Astrocyte of the spinal cord (primary cell): ENCODE measurements at regions not wholly inside any gene's neighbourhood (a gene's known extent, or its start where the extent isn't known, plus 50 kb on each side); places are given as distances from the start of the nearest gene placed in this dataset.

Source experiments
- DNase-seq: peaks from one replicate; pipeline ENCODE4 v3.0.0; 2011; ENCODE audit warnings: low read depth, low spot score
- H3K4me3 ChIP-seq: 2 replicates; pipeline ENCODE4 v1.5.1; 2011; ENCODE audit warnings: low read depth, mild to moderate bottlenecking, low read length, moderate library complexity
- in situ Hi-C: cut with HindIII; loops from 2 replicates; pipeline ENCODE4 v1.10.0; 2017; ENCODE audit warnings: low sequenced_read_pairs
- TF ChIP-seq, protein P1 (sequence below): IDR thresholded peaks from 2 replicates; pipeline ENCODE4 v1.5.1; 2012; ENCODE audit warnings: low read depth, mild to moderate bottlenecking, low read length, inconsistent platforms

DNA sequence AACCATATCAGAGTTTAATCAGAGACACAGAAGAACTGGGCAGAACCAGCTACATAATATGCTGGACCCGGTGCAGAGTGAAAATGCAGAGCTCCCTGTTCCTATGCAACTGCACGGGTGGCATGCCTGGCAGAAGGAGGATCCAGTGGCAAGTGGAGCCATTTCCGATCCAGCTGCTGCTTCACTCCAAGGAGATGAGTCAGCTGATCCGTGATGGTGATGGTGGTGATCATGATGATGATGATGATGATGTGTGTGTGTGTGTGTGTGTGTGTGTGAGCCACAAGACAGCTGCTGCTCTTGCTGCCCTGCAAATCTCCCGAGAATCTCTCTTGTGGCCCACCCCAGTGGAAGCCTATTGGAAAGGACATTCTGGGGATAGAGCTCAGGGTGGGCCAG lies 133.0 kb downstream of the URB2 start:
- DNase-seq: peak; percentile 28
- in situ Hi-C loops: no loop called here
- no peak overlapping the region for H3K4me3 ChIP-seq
- TF ChIP-seq, protein P1, sequence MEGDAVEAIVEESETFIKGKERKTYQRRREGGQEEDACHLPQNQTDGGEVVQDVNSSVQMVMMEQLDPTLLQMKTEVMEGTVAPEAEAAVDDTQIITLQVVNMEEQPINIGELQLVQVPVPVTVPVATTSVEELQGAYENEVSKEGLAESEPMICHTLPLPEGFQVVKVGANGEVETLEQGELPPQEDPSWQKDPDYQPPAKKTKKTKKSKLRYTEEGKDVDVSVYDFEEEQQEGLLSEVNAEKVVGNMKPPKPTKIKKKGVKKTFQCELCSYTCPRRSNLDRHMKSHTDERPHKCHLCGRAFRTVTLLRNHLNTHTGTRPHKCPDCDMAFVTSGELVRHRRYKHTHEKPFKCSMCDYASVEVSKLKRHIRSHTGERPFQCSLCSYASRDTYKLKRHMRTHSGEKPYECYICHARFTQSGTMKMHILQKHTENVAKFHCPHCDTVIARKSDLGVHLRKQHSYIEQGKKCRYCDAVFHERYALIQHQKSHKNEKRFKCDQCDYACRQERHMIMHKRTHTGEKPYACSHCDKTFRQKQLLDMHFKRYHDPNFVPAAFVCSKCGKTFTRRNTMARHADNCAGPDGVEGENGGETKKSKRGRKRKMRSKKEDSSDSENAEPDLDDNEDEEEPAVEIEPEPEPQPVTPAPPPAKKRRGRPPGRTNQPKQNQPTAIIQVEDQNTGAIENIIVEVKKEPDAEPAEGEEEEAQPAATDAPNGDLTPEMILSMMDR: no peak

- TF ChIP-seq, protein P1: no peak
- H3K4me3 ChIP-seq: no peak overlapping the region
- in situ Hi-C loops: no loop called here
- DNase-seq: no peak
These were observed 133.5 kb downstream of the URB2 start for GRCh38 chr1:229759586-229759985.

DNA sequence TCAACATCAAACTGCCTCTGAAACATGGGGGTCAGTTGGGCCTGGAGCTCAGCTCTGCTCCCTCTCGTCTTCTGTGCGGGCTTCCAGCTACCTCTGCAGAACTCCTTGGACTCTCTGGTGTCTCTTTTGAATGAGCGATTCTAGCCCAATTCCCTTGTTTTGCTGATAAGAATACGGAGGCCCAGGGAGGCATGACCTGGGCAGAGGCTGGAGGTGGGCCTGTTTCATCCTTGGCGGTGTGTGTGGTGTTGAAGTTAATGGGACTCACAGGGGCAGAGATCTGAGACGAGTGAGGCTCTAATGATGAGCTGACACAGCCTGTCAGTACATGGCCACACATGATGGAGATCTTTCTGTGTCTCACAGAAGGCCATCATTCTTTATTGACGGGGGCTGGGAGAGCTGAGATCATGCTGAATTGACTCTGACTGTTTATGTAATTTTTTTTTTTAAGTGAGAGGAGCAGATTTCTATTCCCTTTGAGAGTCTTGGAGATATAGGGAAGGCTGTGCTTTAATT lies 134.5 kb downstream of the URB2 start:
- H3K4me3 ChIP-seq: no peak overlapping the region
- in situ Hi-C loops: no loop called here
- no peak for DNase-seq
- TF ChIP-seq, protein P1: no peak

DNA sequence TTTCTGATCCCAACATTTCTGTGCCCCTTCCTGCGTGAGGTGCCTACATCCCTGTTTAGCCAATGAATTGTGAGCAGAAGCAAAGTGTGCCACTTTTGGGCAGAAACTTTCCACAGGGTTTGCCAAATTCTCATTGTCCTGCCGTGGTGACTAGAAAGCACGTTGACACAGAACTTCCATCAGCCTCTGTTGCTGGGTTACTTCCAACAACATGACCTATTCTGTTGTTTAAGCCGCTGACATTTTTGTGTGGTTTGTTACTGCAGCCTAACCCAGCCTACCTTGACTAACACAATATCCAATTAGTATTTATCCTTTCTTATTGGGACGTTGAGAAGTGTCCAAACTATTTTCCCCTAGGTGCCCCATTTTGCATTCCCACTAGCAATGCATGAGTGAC lies 136.8 kb downstream of the URB2 start:
- TF ChIP-seq, protein P1: no peak
- in situ Hi-C loops: no loop called here
- DNase-seq: no peak
- no peak overlapping the region for H3K4me3 ChIP-seq

- DNase-seq: no peak
- H3K4me3 ChIP-seq: no peak overlapping the region
- TF ChIP-seq, protein P1: no peak
- in situ Hi-C loops: no loop called here
These were observed 142.2 kb downstream of the URB2 start for GRCh38 chr1:229768232-229768631.

- DNase-seq: no peak
- TF ChIP-seq, protein P1: no peak
- H3K4me3 ChIP-seq: no peak overlapping the region
- in situ Hi-C loops: no loop called here
These were observed 143.0 kb downstream of the URB2 start for GRCh38 chr1:229769006-229769405.

DNA sequence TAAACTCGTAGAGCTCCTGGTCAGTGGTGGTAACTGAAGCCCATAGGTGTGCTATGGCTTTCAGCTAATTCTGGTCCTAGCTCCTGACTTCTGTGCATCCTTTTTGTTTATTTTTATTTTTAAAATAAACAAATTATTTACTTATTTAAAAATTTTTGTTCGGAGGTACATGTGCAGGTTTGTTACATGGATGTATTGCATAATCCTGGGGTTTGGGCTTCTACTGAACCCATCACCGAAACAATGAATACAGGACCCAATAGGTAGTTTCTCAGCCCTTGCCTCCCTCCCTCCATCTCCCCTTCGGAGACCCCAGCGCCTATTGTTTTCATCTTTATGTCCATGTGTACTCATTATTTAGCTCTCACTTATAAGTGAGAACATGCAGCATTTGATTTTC lies 143.8 kb downstream of the URB2 start:
- TF ChIP-seq, protein P1: no peak
- in situ Hi-C loops: no loop called here
- no peak for DNase-seq
- H3K4me3 ChIP-seq: no peak overlapping the region
